HFF-Myc (cell line): ENCODE measurements at regions not wholly inside any gene's neighbourhood (a gene's known extent, or its start where the extent isn't known, plus 50 kb on each side); places are given as distances from the start of the nearest gene placed in this dataset.
"Not testable (repeated sequence)": the region's sequence is repeated elsewhere in the genome, so short reads cannot be mapped to it uniquely, and the experiment has no call there.

Experiments
- DNase-seq: peaks from one replicate; pipeline ENCODE4 v3.0.0-alpha.2; 2011; ENCODE audit warnings: low read depth; ENCODE audit errors: extremely low read depth
- H3K4me3 ChIP-seq: replicated peaks from 2 replicates; pipeline ENCODE4 v1.5.1; 2011; ENCODE audit warnings: low read depth, mild to moderate bottlenecking, control low read depth, low read length
- CTCF ChIP-seq: IDR thresholded peaks from 2 replicates; pipeline ENCODE4 v1.5.1; 2012; ENCODE audit warnings: mild to moderate bottlenecking, low read depth, low read length, control low read depth; ENCODE audit errors: missing control alignments

- H3K4me3 ChIP-seq = no peak overlapping the region
- no peak for DNase-seq
- no peak for TF ChIP-seq CTCF
Observed at GRCh38 chr14:30185832-30186231, 258.2 kb upstream of the PRKD1 start.

- no peak overlapping the region for H3K4me3 ChIP-seq
- no peak for TF ChIP-seq CTCF
- no peak for DNase-seq
Observed at GRCh38 chr14:30191639-30192279, 264.1 kb upstream of the PRKD1 start.

GRCh38 chr14:30193101-30193500, 265.5 kb upstream of the PRKD1 start:
- TF ChIP-seq CTCF = no peak
- no peak overlapping the region for H3K4me3 ChIP-seq

GRCh38 chr14:30193845-30194501, 266.3 kb upstream of the PRKD1 start:
- no peak for DNase-seq
- H3K4me3 ChIP-seq = no peak overlapping the region
- TF ChIP-seq CTCF = no peak

More at GRCh38 chr14:30193101-30193500, 265.5 kb upstream of the PRKD1 start:
- no peak for DNase-seq

GRCh38 chr14:30194741-30195148, 267.1 kb upstream of the PRKD1 start:
- peak; percentile 37 for DNase-seq
- H3K4me3 ChIP-seq = no peak overlapping the region
- TF ChIP-seq CTCF = no peak

- DNase-seq = no peak
- no peak for TF ChIP-seq CTCF
- H3K4me3 ChIP-seq = no peak overlapping the region
Observed at GRCh38 chr14:30195941-30196340, 268.3 kb upstream of the PRKD1 start.

GRCh38 chr14:30196861-30197260, 269.2 kb upstream of the PRKD1 start:
- TF ChIP-seq CTCF = no peak
- no peak for DNase-seq
- H3K4me3 ChIP-seq = no peak overlapping the region

- DNase-seq = not testable (repeated sequence)
Observed at GRCh38 chr14:30198720-30199119, 271.1 kb upstream of the PRKD1 start.

More at GRCh38 chr14:30198720-30199119, 271.1 kb upstream of the PRKD1 start:
- H3K4me3 ChIP-seq = not testable (repeated sequence)
